Inflammatory macrophage (primary cell): ENCODE measurements at regions not wholly inside any gene's neighbourhood (a gene's known extent, or its start where the extent isn't known, plus 50 kb on each side); places are given as distances from the start of the nearest gene placed in this dataset.
"Not testable (repeated sequence)": the region's sequence is repeated elsewhere in the genome, so short reads cannot be mapped to it uniquely, and the experiment has no call there.

Source experiments
- DNase-seq, 2 donors: peaks; one replicate each; pipeline ENCODE4 v3.0.0-alpha.2; 2020 to 2022

DNA sequence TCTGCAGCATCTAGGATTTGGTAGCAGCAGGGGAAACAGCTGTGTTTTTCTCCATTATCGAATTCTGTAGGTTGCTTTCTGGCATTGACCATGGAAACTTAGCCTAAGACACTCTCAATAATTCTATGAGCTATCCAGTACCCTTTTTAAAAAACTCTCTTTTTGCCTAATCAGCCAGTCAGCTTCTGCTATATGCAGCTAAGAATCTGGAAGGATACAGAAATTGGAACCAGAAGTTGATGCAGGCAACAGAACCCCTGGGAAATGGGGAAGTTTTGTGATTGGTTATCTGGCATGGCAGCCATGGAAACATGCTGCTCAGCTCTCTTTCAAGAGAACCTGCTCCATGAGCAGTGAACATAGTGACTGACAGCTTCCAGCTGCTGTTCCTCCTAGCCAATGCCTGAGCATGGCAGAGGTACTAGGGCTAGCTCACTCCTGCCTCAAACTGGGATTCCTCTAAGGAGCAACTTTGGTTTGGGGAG is 417.6 kb upstream of the MAOA start:
- DNase-seq = no peak

- DNase-seq = no peak
Measured at GRCh38 chrX:43239356-43239755, 416.7 kb upstream of the MAOA start.

DNA sequence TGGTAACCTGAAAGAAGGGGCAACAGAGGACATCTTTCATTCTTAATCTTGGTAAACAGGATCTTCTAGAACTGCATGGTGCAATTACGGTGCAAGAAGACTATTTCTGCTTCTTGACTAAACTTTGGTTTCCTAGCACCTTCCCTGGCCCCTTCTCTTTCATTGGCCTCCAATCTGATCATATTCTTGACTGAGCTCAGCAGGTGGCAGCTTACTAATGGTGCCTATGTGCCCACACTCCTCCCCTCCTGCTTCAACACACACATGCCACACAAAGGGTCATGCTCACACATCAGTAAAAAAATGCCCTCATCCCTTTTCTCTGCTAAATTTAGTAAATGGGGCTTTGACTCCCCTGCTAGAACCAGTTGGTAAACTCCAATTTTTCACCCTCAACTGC is 400.5 kb upstream of the MAOA start:
- no peak for DNase-seq

DNA sequence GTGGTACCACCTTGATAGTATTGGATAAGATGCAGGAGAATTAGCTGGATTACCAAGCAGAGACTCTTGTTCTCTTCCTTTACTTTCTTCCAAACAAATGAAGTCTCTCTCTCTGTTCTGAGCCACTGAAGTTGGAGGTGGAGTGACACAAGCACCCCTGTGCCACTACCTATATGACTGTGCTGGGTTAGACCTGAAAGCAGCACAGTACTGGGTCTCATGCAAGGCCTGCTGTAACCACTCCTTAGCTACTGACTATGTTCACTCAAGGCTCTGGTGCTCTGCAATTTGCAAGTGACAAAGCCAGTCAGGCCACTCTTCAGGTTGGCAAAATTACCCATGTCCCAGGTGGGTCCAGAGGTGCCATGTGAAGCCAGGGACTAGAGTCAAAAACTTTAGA is 389.6 kb upstream of the MAOA start:
- no peak for DNase-seq

DNA sequence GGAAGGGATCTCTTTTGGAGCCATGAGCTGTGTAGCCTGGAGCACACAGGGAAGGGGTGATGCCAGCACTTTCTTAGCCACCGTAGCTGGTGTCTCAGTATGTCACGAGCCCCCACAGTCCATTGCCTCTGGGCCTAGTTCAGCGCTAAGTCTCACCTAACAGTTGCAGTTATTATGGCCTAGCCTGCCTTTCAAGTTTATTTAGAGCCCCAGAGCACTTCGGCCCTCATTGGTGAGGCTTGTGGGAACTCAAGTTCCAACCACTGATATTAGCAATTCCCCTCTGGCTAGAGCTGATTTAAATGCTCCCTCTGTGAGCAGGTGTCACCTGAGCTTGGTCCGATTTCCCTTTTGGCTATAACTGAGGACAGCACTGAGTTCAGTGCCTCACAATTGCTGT is 388.4 kb upstream of the MAOA start:
- no peak for DNase-seq

- no peak for DNase-seq
Measured at GRCh38 chrX:43269201-43269600, 386.9 kb upstream of the MAOA start.

DNA sequence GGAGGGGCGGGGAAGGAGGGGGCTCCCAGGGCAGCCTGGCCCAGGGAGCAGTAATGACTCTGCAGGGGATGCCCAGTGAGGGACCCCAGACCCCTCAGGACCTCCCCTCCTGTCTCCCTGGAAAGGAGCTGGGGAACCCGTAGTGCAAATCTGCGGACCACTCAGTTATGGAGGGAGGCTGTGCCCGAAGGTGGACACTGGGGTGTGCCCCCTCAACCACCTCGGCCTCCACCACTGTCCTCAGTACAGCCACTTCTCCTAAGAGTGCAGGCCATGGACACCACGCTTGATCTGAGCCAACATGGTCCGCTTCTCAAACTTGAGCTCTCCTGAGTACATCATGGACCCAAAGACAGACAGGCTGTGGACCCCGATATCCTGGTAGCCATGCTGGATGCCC is 378.2 kb upstream of the MAOA start:
- no peak for DNase-seq

GRCh38 chrX:43278440-43278839 is 377.7 kb upstream of the MAOA start:
- no peak for DNase-seq

GRCh38 chrX:43279341-43279808 is 376.7 kb upstream of the MAOA start:
- no peak for DNase-seq

DNA sequence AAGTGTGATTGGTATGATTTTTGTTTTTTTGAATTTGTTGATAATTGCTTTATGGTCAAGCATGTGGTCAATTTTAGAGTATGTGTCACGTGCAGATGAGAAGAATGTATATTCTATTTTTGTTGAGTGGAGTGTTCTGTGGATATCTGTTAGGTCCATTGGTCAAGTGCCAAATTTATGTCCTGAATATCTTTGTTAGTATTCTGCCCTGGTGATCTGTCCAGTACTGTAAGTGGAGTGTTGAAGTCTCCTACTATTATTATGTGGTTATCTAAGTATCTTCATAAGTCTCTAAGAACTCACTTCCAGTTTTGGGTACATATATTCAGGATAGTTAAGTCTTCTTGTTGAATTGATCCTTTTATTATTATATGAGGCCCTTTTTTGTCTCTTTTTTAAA is 372.9 kb upstream of the MAOA start:
- DNase-seq = no peak

GRCh38 chrX:43311625-43312024 is 344.5 kb upstream of the MAOA start:
- DNase-seq = not testable (repeated sequence)

GRCh38 chrX:43313035-43313434 is 343.1 kb upstream of the MAOA start:
- DNase-seq = no peak

DNA sequence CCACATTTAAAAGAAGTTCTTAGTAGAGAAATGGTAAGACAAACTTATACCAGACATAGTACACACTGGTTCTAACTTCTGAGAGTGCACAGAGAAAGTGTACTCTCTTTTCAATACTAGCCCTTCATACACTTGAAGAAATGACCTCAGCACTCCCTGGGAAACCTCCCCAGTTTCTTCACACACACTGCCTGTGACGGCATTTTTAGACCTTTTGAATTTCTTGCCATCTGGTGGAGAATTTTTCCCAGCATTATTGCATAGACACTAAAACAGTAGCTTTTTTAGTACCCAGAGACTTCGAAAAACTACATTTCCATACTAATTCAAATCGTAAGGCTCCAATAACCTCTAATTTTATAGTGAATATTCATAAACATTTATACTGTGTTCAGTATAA is 341.6 kb upstream of the MAOA start:
- DNase-seq = no peak

DNA sequence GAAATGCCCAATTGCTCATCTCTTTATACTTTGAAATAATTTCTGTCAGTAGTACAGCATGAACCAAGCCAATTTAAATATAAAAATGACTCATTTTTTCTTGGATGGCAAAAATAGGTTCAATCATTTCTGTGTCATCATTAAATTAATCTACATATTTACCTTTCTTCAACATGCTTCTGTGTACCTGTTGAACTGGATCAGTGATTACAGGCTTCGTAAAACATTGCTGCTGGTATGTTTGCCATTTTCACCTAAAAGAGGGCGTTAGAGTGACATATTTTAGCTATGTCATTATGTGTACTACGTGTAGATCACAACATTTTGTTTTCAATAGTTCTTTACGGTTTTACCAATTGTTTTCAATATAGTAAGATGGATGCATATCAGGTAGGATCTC is 340.5 kb upstream of the MAOA start:
- DNase-seq = no peak

- DNase-seq = no peak
Measured at GRCh38 chrX:43316146-43316545, 340.0 kb upstream of the MAOA start.

- DNase-seq = no peak
Measured at GRCh38 chrX:43317378-43317777, 338.7 kb upstream of the MAOA start.

DNA sequence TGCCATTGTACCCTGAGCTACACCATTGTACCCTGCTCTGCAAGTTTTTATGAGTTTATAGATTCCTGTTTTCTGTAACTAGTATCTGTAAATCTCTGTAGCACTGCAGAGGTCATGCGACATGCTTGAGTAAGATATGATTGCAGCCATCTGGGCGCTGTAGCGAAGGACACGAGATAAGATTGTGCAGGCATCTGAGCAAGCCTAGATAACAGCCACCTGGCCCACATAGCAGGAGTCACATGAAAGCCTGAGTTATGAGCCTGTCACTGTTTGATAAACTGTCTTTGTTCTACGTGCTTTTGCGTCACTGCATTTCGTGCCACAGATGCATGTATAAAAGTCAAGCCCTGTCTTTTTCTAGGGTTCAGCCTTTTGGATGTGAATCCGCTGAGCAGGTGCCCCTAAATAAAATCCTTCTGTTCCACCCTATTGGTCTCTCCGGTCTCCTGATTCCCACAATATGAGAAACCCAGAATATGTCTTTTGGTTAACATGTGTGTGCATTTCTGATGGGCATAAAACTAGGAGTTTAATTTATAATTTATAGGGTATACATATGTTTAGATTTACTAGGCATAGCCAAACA is 327.6 kb upstream of the MAOA start:
- no peak for DNase-seq

DNA sequence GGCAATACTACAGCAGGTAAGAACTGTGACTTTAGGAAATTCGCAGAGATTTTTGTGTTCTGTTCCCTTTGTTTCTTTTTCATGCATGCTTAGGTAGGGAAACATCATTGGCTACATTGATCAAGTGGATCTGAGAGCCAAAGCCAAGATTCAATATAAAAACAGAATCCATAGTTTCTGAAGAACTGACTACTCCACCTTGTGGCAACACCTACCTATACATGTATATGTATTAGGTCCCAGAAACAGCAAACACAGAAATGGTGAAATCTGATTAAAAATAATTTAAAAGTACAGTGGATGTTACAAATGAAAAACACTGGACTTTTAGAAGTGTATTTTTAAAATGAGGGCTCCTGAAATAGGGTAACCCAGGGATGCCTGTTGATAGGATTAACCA is 322.6 kb upstream of the MAOA start:
- no peak for DNase-seq

DNA sequence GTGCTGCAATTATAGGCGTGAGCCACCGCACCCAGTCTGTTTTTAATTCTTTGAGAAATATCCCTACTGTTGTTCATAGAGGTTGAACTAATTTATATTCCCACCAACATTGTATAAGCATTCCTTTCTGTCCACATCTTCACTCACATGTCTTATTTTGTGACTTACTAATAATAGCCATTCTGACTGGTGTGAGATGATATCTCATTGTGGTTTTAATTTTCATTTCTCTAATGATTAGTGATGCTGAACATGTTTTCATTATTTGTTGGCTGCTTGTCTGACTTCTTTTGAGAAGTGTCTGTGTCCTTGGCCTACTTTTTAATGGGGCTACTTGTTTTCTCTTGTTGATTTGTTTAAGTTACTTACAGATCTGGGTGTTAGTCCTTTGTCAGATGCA is 310.9 kb upstream of the MAOA start:
- DNase-seq = no peak

GRCh38 chrX:43349363-43349762 is 306.7 kb upstream of the MAOA start:
- DNase-seq = peak; percentile 24 to 51

- DNase-seq = no peak
Measured at GRCh38 chrX:43350935-43351334, 305.2 kb upstream of the MAOA start.

GRCh38 chrX:43357741-43358140 is 298.4 kb upstream of the MAOA start:
- DNase-seq = no peak

DNA sequence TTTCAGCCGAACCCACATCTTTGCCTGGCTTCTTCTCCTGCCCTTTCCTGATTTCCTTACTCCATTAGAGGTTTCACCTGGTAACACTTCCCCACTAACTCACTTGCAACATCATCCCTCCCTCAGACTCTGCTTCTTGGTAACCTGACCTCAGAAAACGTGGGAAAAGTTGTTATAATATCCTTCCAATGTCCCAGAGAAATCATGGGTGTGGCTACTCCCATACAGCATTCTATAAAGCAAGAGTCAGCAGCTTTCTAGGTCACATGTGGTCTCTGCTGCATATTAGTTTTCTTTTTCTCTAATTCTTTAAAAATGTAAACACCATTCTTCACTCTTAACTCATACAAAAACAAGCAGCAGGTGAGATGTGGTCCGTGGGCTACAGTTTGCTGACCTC is 283.1 kb upstream of the MAOA start:
- DNase-seq = no peak

- DNase-seq = no peak
Measured at GRCh38 chrX:43375136-43375535, 281.0 kb upstream of the MAOA start.

DNA sequence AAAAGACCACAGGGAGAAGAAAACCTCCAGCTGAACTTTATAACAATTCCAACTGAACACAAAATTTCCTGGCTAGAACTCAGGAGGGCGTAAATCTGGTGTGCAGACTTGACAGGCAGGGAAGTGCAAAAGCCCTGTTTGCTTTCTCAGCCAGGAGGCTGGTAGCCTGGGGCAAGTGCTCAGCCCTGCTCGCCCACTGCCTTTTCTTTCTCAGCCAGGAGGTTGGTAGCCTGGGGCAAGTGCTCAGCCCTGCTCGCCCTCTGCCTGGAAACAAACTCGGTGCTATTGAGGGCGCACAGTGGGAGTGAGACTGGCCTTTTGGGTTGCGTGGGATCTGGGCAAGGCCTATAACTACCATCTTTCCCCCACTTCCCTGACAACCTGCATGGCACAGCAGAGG is 275.4 kb upstream of the MAOA start:
- DNase-seq = no peak
